SK-N-MC (cell line): ENCODE measurements at regions not wholly inside any gene's neighbourhood (a gene's known extent, or its start where the extent isn't known, plus 50 kb on each side); places are given as distances from the start of the nearest gene placed in this dataset.
"Not testable (repeated sequence)": the region's sequence is repeated elsewhere in the genome, so short reads cannot be mapped to it uniquely, and the experiment has no call there.

Experiments
- EZH2 ChIP-seq: fragments of 200-600 bp; sonication (generic); IDR thresholded peaks from one replicate; pipeline ENCODE4 v1.6.1; 2017; ENCODE audit warnings: antibody characterized with exemption
- FOXP2 ChIP-seq: optimal IDR thresholded peaks from 2 replicates; pipeline ENCODE3; 2011; ENCODE audit warnings: mild to moderate bottlenecking, moderate library complexity; ENCODE audit not compliant: insufficient read depth; ENCODE audit errors: extremely low read length, control extremely low read depth
- POLR2AphosphoS5 ChIP-seq: IDR thresholded peaks from 2 replicates; pipeline ENCODE4 v1.6.1; 2012; ENCODE audit warnings: mild to moderate bottlenecking, low read depth, low read length, borderline replicate concordance

DNA sequence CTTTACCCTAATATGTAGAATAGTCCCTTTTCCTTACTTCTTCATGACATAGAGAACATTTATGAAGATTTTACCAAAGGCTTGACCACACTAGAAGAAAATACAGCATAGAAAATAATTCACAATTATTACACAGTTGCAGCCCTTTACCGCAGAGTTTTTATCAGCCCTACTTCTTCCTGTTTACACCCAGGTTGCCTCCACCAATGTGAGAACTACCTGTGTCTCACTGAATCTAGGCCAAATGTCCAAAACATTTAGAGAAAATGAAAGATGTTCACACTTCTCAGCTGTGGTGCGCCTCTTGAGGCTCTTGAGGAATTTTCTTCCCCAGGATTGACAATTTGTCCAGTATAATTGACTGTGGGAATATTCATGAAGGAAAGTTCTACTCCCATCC lies 422.7 kb downstream of the SRGAP2C start:
- TF ChIP-seq POLR2AphosphoS5, EZH2, FOXP2: not testable (repeated sequence)
